ENCODE measurements at regions not wholly inside any gene's neighbourhood (a gene's known extent, or its start where the extent isn't known, plus 50 kb on each side); places are given as distances from the start of the nearest gene placed in this dataset.
"Not testable (repeated sequence)": the region's sequence is repeated elsewhere in the genome, so short reads cannot be mapped to it uniquely, and the experiment has no call there.

GRCh38 chr16:86883583-86884389, 305.4 kb downstream of the FOXL1 start:
- no peaks in the 10 kb centered on the region for H3K9me3 ChIP-seq (ENCODE audit: control insufficient read depth, insufficient read depth, low read length)
- no peaks in the 10 kb centered on the region for H3K27me3 ChIP-seq (ENCODE audit: control insufficient read depth, insufficient read depth, low read length)
- no peak overlapping the region for H3K4me3 ChIP-seq (ENCODE audit: low read length)
- no peaks in the 10 kb centered on the region for H3K4me1 ChIP-seq (ENCODE audit: control insufficient read depth, insufficient read depth, low read length)
- no peak for DNase-seq (ENCODE audit: low read depth, low spot score)
- no peaks in the 10 kb centered on the region for H3K36me3 ChIP-seq (ENCODE audit: control insufficient read depth, insufficient read depth, low read length)
- no CpG with 5 or more reads among the region's 14 CpGs for WGBS (ENCODE audit: insufficient coverage, insufficient read length)
- H3K27ac ChIP-seq (ENCODE audit: low read length) = no peak overlapping the region

- WGBS (ENCODE audit: insufficient coverage, insufficient read length) = no CpG with 5 or more reads among the region's 4 CpGs
- Histone ChIP-seq H3K4me3 (ENCODE audit: low read length) (no peak overlapping the region), H3K27me3 (ENCODE audit: control insufficient read depth, insufficient read depth, low read length) (no peaks in the 10 kb centered on the region), H3K27ac (ENCODE audit: low read length) (no peak overlapping the region), H3K4me1 (ENCODE audit: control insufficient read depth, insufficient read depth, low read length) (no peaks in the 10 kb centered on the region), H3K9me3 (ENCODE audit: control insufficient read depth, insufficient read depth, low read length) (no peaks in the 10 kb centered on the region), H3K36me3 (ENCODE audit: control insufficient read depth, insufficient read depth, low read length) (no peaks in the 10 kb centered on the region)
- no peak for DNase-seq (ENCODE audit: low read depth, low spot score)
Measured at GRCh38 chr16:86884390-86884650, 306.0 kb downstream of the FOXL1 start.

GRCh38 chr16:86885139-86885538, 306.8 kb downstream of the FOXL1 start:
- Histone ChIP-seq H3K4me1 (ENCODE audit: control insufficient read depth, insufficient read depth, low read length) (no peaks in the 10 kb centered on the region), H3K9me3 (ENCODE audit: control insufficient read depth, insufficient read depth, low read length) (no peaks in the 10 kb centered on the region), H3K36me3 (ENCODE audit: control insufficient read depth, insufficient read depth, low read length) (no peaks in the 10 kb centered on the region), H3K27me3 (ENCODE audit: control insufficient read depth, insufficient read depth, low read length) (no peaks in the 10 kb centered on the region), H3K4me3 (ENCODE audit: low read length) (no peak overlapping the region), H3K27ac (ENCODE audit: low read length) (no peak overlapping the region)
- DNase-seq (ENCODE audit: low read depth, low spot score) = no peak
- WGBS (ENCODE audit: insufficient coverage, insufficient read length) = no CpG with 5 or more reads among the region's 6 CpGs

GRCh38 chr16:86886651-86887050, 308.3 kb downstream of the FOXL1 start:
- Histone ChIP-seq H3K27ac (ENCODE audit: low read length) (no peak overlapping the region), H3K36me3 (ENCODE audit: control insufficient read depth, insufficient read depth, low read length) (no peaks in the 10 kb centered on the region), H3K27me3 (ENCODE audit: control insufficient read depth, insufficient read depth, low read length) (no peaks in the 10 kb centered on the region), H3K9me3 (ENCODE audit: control insufficient read depth, insufficient read depth, low read length) (no peaks in the 10 kb centered on the region), H3K4me3 (ENCODE audit: low read length) (no peak overlapping the region), H3K4me1 (ENCODE audit: control insufficient read depth, insufficient read depth, low read length) (no peaks in the 10 kb centered on the region)
- no peak for DNase-seq (ENCODE audit: low read depth, low spot score)
- WGBS (ENCODE audit: insufficient coverage, insufficient read length) = no CpG with 5 or more reads among the region's 1 CpG

GRCh38 chr16:86887416-86887815, 309.1 kb downstream of the FOXL1 start:
- WGBS (ENCODE audit: insufficient coverage, insufficient read length) = no CpG with 5 or more reads among the region's 8 CpGs
- H3K27me3 ChIP-seq (ENCODE audit: control insufficient read depth, insufficient read depth, low read length) = no peaks in the 10 kb centered on the region
- DNase-seq (ENCODE audit: low read depth, low spot score) = no peak

GRCh38 chr16:86888231-86889053, 310.1 kb downstream of the FOXL1 start:
- Histone ChIP-seq H3K27me3 (ENCODE audit: control insufficient read depth, insufficient read depth, low read length) (no peaks in the 10 kb centered on the region), H3K9me3 (ENCODE audit: control insufficient read depth, insufficient read depth, low read length) (no peaks in the 10 kb centered on the region), H3K36me3 (ENCODE audit: control insufficient read depth, insufficient read depth, low read length) (no peaks in the 10 kb centered on the region), H3K27ac (ENCODE audit: low read length) (no peak overlapping the region), H3K4me3 (ENCODE audit: low read length) (no peak overlapping the region), H3K4me1 (ENCODE audit: control insufficient read depth, insufficient read depth, low read length) (no peaks in the 10 kb centered on the region)
- WGBS (ENCODE audit: insufficient coverage, insufficient read length) = no CpG with 5 or more reads among the region's 4 CpGs
- no peak for DNase-seq (ENCODE audit: low read depth, low spot score)

More at GRCh38 chr16:86887416-86887815, 309.1 kb downstream of the FOXL1 start:
- Histone ChIP-seq H3K4me3 (ENCODE audit: low read length) (no peak overlapping the region), H3K4me1 (ENCODE audit: control insufficient read depth, insufficient read depth, low read length) (no peaks in the 10 kb centered on the region), H3K27ac (ENCODE audit: low read length) (no peak overlapping the region), H3K9me3 (ENCODE audit: control insufficient read depth, insufficient read depth, low read length) (no peaks in the 10 kb centered on the region), H3K36me3 (ENCODE audit: control insufficient read depth, insufficient read depth, low read length) (no peaks in the 10 kb centered on the region)

- H3K9me3 ChIP-seq (ENCODE audit: control insufficient read depth, insufficient read depth, low read length); H3K4me1 ChIP-seq (ENCODE audit: control insufficient read depth, insufficient read depth, low read length); H3K27me3 ChIP-seq (ENCODE audit: control insufficient read depth, insufficient read depth, low read length); H3K27ac ChIP-seq (ENCODE audit: low read length); H3K36me3 ChIP-seq (ENCODE audit: control insufficient read depth, insufficient read depth, low read length); DNase-seq (ENCODE audit: low read depth, low spot score); H3K4me3 ChIP-seq (ENCODE audit: low read length): not testable (repeated sequence)
- WGBS (ENCODE audit: insufficient coverage, insufficient read length) = no CpG with 5 or more reads among the region's 1 CpG
Measured at GRCh38 chr16:86889054-86889366, 310.7 kb downstream of the FOXL1 start.

GRCh38 chr16:86889974-86890373, 311.6 kb downstream of the FOXL1 start:
- no CpG with 5 or more reads among the region's 3 CpGs for WGBS (ENCODE audit: insufficient coverage, insufficient read length)
- no peaks in the 10 kb centered on the region for H3K4me1 ChIP-seq (ENCODE audit: control insufficient read depth, insufficient read depth, low read length)
- H3K9me3 ChIP-seq (ENCODE audit: control insufficient read depth, insufficient read depth, low read length) = no peaks in the 10 kb centered on the region
- H3K36me3 ChIP-seq (ENCODE audit: control insufficient read depth, insufficient read depth, low read length) = no peaks in the 10 kb centered on the region
- DNase-seq (ENCODE audit: low read depth, low spot score) = no peak
- H3K27me3 ChIP-seq (ENCODE audit: control insufficient read depth, insufficient read depth, low read length) = no peaks in the 10 kb centered on the region
- no peak overlapping the region for H3K27ac ChIP-seq (ENCODE audit: low read length)
- H3K4me3 ChIP-seq (ENCODE audit: low read length) = no peak overlapping the region

- Histone ChIP-seq H3K27ac (ENCODE audit: low read length) (no peak overlapping the region), H3K4me1 (ENCODE audit: control insufficient read depth, insufficient read depth, low read length) (no peaks in the 10 kb centered on the region), H3K9me3 (ENCODE audit: control insufficient read depth, insufficient read depth, low read length) (no peaks in the 10 kb centered on the region), H3K27me3 (ENCODE audit: control insufficient read depth, insufficient read depth, low read length) (no peaks in the 10 kb centered on the region), H3K36me3 (ENCODE audit: control insufficient read depth, insufficient read depth, low read length) (no peaks in the 10 kb centered on the region), H3K4me3 (ENCODE audit: low read length) (no peak overlapping the region)
- no peak for DNase-seq (ENCODE audit: low read depth, low spot score)
- WGBS (ENCODE audit: insufficient coverage, insufficient read length) = no CpG with 5 or more reads among the region's 7 CpGs
Measured at GRCh38 chr16:86891121-86891520, 312.8 kb downstream of the FOXL1 start.

GRCh38 chr16:86891631-86892030, 313.3 kb downstream of the FOXL1 start:
- no peaks in the 10 kb centered on the region for H3K9me3 ChIP-seq (ENCODE audit: control insufficient read depth, insufficient read depth, low read length)
- no peak for DNase-seq (ENCODE audit: low read depth, low spot score)
- no peak overlapping the region for H3K27ac ChIP-seq (ENCODE audit: low read length)
- no peaks in the 10 kb centered on the region for H3K27me3 ChIP-seq (ENCODE audit: control insufficient read depth, insufficient read depth, low read length)
- no peaks in the 10 kb centered on the region for H3K4me1 ChIP-seq (ENCODE audit: control insufficient read depth, insufficient read depth, low read length)
- H3K36me3 ChIP-seq (ENCODE audit: control insufficient read depth, insufficient read depth, low read length) = no peaks in the 10 kb centered on the region
- no peak overlapping the region for H3K4me3 ChIP-seq (ENCODE audit: low read length)
- no CpG with 5 or more reads among the region's 12 CpGs for WGBS (ENCODE audit: insufficient coverage, insufficient read length)

GRCh38 chr16:86892509-86892908, 314.2 kb downstream of the FOXL1 start:
- Histone ChIP-seq H3K36me3 (ENCODE audit: control insufficient read depth, insufficient read depth, low read length) (no peaks in the 10 kb centered on the region), H3K4me3 (ENCODE audit: low read length) (no peak overlapping the region), H3K27me3 (ENCODE audit: control insufficient read depth, insufficient read depth, low read length) (no peaks in the 10 kb centered on the region), H3K9me3 (ENCODE audit: control insufficient read depth, insufficient read depth, low read length) (no peaks in the 10 kb centered on the region), H3K27ac (ENCODE audit: low read length) (no peak overlapping the region), H3K4me1 (ENCODE audit: control insufficient read depth, insufficient read depth, low read length) (no peaks in the 10 kb centered on the region)
- no CpG with 5 or more reads among the region's 6 CpGs for WGBS (ENCODE audit: insufficient coverage, insufficient read length)
- DNase-seq (ENCODE audit: low read depth, low spot score) = no peak

Data from iPS DF 6.9 (cell line).